Hepatocyte (in vitro differentiated cells): ENCODE measurements at regions not wholly inside any gene's neighbourhood (a gene's known extent, or its start where the extent isn't known, plus 50 kb on each side); places are given as distances from the start of the nearest gene placed in this dataset.

Experiments used
- DNase-seq: peaks from one replicate; pipeline ENCODE4 v3.0.0-alpha.2; 2016; ENCODE audit warnings: low spot score
- H2AFZ ChIP-seq: fragments of 200-600 bp; sonication (generic); 2 replicates; pipeline ENCODE4 v1.6.0; 2016; ENCODE audit warnings: antibody characterized with exemption, mild to moderate bottlenecking
- H3K27ac ChIP-seq: fragments of 200-600 bp; sonication (generic); 2 replicates; pipeline ENCODE4 v1.5.1; 2016; ENCODE audit warnings: mild to moderate bottlenecking
- H3K27me3 ChIP-seq: fragments of 200-600 bp; sonication (generic); 2 replicates; pipeline ENCODE4 v1.6.1; 2016
- H3K36me3 ChIP-seq: fragments of 200-600 bp; sonication (generic); replicated peaks from 2 replicates; pipeline ENCODE4 v1.5.1; 2016; ENCODE audit warnings: low read depth; ENCODE audit not compliant: insufficient read depth
- H3K4me1 ChIP-seq: fragments of 200-600 bp; sonication (generic); 2 replicates; pipeline ENCODE4 v1.5.1; 2016; ENCODE audit warnings: mild to moderate bottlenecking, moderate library complexity; ENCODE audit not compliant: insufficient read depth
- H3K4me2 ChIP-seq: fragments of 200-600 bp; sonication (generic); 2 replicates; pipeline ENCODE4 v1.6.0; 2016
- H3K4me3 ChIP-seq: fragments of 200-600 bp; sonication (generic); 2 replicates; pipeline ENCODE4 v1.5.1; 2016; ENCODE audit warnings: mild to moderate bottlenecking
- H3K79me2 ChIP-seq: fragments of 200-600 bp; sonication (generic); 2 replicates; pipeline ENCODE4 v1.6.0; 2017; ENCODE audit warnings: mild to moderate bottlenecking
- H3K9me2 ChIP-seq: fragments of 200-600 bp; sonication (generic); replicated peaks from 2 replicates; pipeline ENCODE4 v1.6.0; 2017; ENCODE audit warnings: mild to moderate bottlenecking; ENCODE audit not compliant: insufficient read depth
- H3K9me3 ChIP-seq: fragments of 200-600 bp; sonication (generic); 2 replicates; pipeline ENCODE4 v1.5.1; 2016; ENCODE audit warnings: low read depth, mild to moderate bottlenecking
- H4K20me1 ChIP-seq: fragments of 200-600 bp; sonication (generic); 2 replicates; pipeline ENCODE4 v1.6.0; 2016; ENCODE audit warnings: mild to moderate bottlenecking; ENCODE audit not compliant: insufficient read depth, poor library complexity, severe bottlenecking
- CTCF ChIP-seq: fragments of 200-600 bp; sonication (generic); IDR thresholded peaks from 2 replicates; pipeline ENCODE4 v1.5.1; 2016; ENCODE audit warnings: antibody characterized with exemption, mild to moderate bottlenecking; ENCODE audit not compliant: poor library complexity
- EZH2 ChIP-seq: fragments of 200-600 bp; sonication (generic); IDR thresholded peaks from 2 replicates; pipeline ENCODE4 v1.6.1; 2016; ENCODE audit warnings: antibody characterized with exemption, mild to moderate bottlenecking, borderline replicate concordance
- EZH2phosphoT487 ChIP-seq: fragments of 200-600 bp; sonication (generic); IDR thresholded peaks from one replicate; pipeline ENCODE4 v1.6.1; 2018; ENCODE audit warnings: antibody characterized with exemption, mild to moderate bottlenecking, low read depth, moderate library complexity; ENCODE audit not compliant: unreplicated experiment, severe bottlenecking
- WGBS: methylation state at CpG from one replicate; pipeline ENCODE4 v1.1.6; 2016; ENCODE audit warnings: low lambda C conversion rate; ENCODE audit errors: missing lambda C conversion rate; 5-methylcytosine and 5-hydroxymethylcytosine counted together

GRCh38 chr14:44565968-44566367 is 58.9 kb upstream of the FSCB start:
- Histone ChIP-seq H4K20me1 (no peaks in the 10 kb centered on the region), H3K36me3 (no peaks in the 10 kb centered on the region), H3K9me3 (no peaks in the 10 kb centered on the region), H3K79me2 (no peaks in the 10 kb centered on the region), H3K9me2 (no peaks in the 10 kb centered on the region), H3K4me3 (no peak overlapping the region), H3K4me2 (no peak overlapping the region), H2AFZ (no peak overlapping the region), H3K27ac (no peak overlapping the region), H3K4me1 (no peaks in the 10 kb centered on the region), H3K27me3 (no peaks in the 10 kb centered on the region)
- TF ChIP-seq EZH2phosphoT487 (no peak), CTCF (no peak), EZH2 (no peak)
- DNase-seq, result no peak

GRCh38 chr14:44564908-44565307 is 57.8 kb upstream of the FSCB start:
- H3K9me3 ChIP-seq, result no peaks in the 10 kb centered on the region
- H3K36me3 ChIP-seq, result no peaks in the 10 kb centered on the region
- TF ChIP-seq CTCF (no peak), EZH2 (no peak), EZH2phosphoT487 (no peak)
- H3K27ac ChIP-seq, result no peak overlapping the region
- H3K4me1 ChIP-seq, result no peaks in the 10 kb centered on the region
- no peak overlapping the region for H3K4me3 ChIP-seq
- no peaks in the 10 kb centered on the region for H3K79me2 ChIP-seq
- 58% methylated on average over 2 of the region's 2 CpGs for WGBS
- DNase-seq, result no peak
- no peak overlapping the region for H3K4me2 ChIP-seq
- no peaks in the 10 kb centered on the region for H3K27me3 ChIP-seq
- no peak overlapping the region for H2AFZ ChIP-seq
- no peaks in the 10 kb centered on the region for H4K20me1 ChIP-seq
- no peaks in the 10 kb centered on the region for H3K9me2 ChIP-seq
